Osteoblast (primary cell): ENCODE measurements at regions not wholly inside any gene's neighbourhood (a gene's known extent, or its start where the extent isn't known, plus 50 kb on each side); places are given as distances from the start of the nearest gene placed in this dataset.

Experiments
- DNase-seq: peaks from one replicate; pipeline ENCODE4 v3.0.0; 2011; ENCODE audit warnings: low spot score, mixed read lengths; ENCODE audit not compliant: insufficient read length; ENCODE audit errors: missing footprints
- H2AFZ ChIP-seq: 2 replicates; pipeline ENCODE4 v1.6.0; 2011; ENCODE audit warnings: mild to moderate bottlenecking, low read length
- H3K27ac ChIP-seq: 2 replicates; pipeline ENCODE4 v1.5.1; 2011; ENCODE audit warnings: mild to moderate bottlenecking, low read depth, low read length, moderate library complexity
- H3K27me3 ChIP-seq: 2 replicates; pipeline ENCODE4 v1.6.0; 2012; ENCODE audit warnings: mild to moderate bottlenecking, control low read depth, inconsistent platforms, low read length, moderate library complexity; ENCODE audit not compliant: insufficient read depth
- H3K36me3 ChIP-seq: 2 replicates; pipeline ENCODE4 v1.5.1; 2011; ENCODE audit warnings: mild to moderate bottlenecking, low read length, control low read depth, moderate library complexity; ENCODE audit not compliant: insufficient read depth
- H3K4me1 ChIP-seq: 2 replicates; pipeline ENCODE4 v1.5.1; 2011; ENCODE audit warnings: mild to moderate bottlenecking, low read length, control low read depth, moderate library complexity; ENCODE audit not compliant: insufficient read depth
- H3K4me2 ChIP-seq: 2 replicates; pipeline ENCODE4 v1.6.0; 2011; ENCODE audit warnings: mild to moderate bottlenecking, low read length; ENCODE audit not compliant: insufficient read depth
- H3K4me3 ChIP-seq: fragments of 200-600 bp; sonication (generic); 3 replicates; pipeline ENCODE4 v1.5.1; 2012; ENCODE audit warnings: mild to moderate bottlenecking, low read length, inconsistent platforms; ENCODE audit not compliant: insufficient read depth
- H3K79me2 ChIP-seq: 2 replicates; pipeline ENCODE4 v1.6.0; 2012; ENCODE audit warnings: mild to moderate bottlenecking, low read length, control low read depth, inconsistent platforms; ENCODE audit not compliant: insufficient read depth
- H3K9me3 ChIP-seq: 2 replicates; pipeline ENCODE4 v1.5.1; 2011; ENCODE audit warnings: low read depth, low read length, control low read depth
- H4K20me1 ChIP-seq: 2 replicates; pipeline ENCODE4 v1.6.0; 2012; ENCODE audit warnings: mild to moderate bottlenecking, low read length, control low read depth; ENCODE audit not compliant: insufficient read depth
- TF ChIP-seq, protein P1 (sequence below): IDR thresholded peaks from 2 replicates; pipeline ENCODE4 v1.5.1; 2011; ENCODE audit warnings: mild to moderate bottlenecking, low read depth, low read length, moderate library complexity; ENCODE audit errors: extremely low read depth

GRCh38 chr6:119586250-119586882 is 236.8 kb upstream of the MAN1A1 start:
- H2AFZ ChIP-seq, result no peak overlapping the region
- DNase-seq, result no peak
- no peaks in the 10 kb centered on the region for H4K20me1 ChIP-seq
- H3K4me3 ChIP-seq, result no peak overlapping the region
- H3K4me2 ChIP-seq, result no peak overlapping the region
- TF ChIP-seq, protein P1, sequence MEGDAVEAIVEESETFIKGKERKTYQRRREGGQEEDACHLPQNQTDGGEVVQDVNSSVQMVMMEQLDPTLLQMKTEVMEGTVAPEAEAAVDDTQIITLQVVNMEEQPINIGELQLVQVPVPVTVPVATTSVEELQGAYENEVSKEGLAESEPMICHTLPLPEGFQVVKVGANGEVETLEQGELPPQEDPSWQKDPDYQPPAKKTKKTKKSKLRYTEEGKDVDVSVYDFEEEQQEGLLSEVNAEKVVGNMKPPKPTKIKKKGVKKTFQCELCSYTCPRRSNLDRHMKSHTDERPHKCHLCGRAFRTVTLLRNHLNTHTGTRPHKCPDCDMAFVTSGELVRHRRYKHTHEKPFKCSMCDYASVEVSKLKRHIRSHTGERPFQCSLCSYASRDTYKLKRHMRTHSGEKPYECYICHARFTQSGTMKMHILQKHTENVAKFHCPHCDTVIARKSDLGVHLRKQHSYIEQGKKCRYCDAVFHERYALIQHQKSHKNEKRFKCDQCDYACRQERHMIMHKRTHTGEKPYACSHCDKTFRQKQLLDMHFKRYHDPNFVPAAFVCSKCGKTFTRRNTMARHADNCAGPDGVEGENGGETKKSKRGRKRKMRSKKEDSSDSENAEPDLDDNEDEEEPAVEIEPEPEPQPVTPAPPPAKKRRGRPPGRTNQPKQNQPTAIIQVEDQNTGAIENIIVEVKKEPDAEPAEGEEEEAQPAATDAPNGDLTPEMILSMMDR, result no peak
- no peaks in the 10 kb centered on the region for H3K79me2 ChIP-seq
- H3K27ac ChIP-seq, result no peak overlapping the region
- H3K4me1 ChIP-seq, result no peaks in the 10 kb centered on the region
- no peaks in the 10 kb centered on the region for H3K9me3 ChIP-seq
- H3K27me3 ChIP-seq, result no peaks in the 10 kb centered on the region
- no peaks in the 10 kb centered on the region for H3K36me3 ChIP-seq

DNA sequence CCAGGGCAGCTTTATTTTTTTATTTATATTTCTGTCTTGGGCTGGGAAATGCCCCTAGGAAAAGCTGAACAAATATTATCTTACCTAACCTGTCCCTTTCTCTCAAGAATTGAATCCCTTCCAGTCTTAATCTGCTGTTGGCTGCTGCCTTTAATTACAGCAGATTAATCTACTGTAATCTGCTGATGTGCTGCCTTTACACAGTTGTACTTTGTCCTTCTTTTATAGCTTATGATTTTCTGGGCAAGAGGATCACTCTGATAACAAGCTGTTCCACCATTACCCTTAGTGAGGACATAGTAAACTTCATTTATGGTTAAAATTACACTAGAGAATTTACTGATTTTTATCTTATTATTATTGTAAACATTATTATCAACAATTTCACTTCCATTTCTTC is 234.5 kb upstream of the MAN1A1 start:
- Histone ChIP-seq H3K4me3 (no peak overlapping the region), H3K4me2 (no peak overlapping the region), H2AFZ (no peak overlapping the region), H4K20me1 (no peaks in the 10 kb centered on the region), H3K27ac (no peak overlapping the region), H3K9me3 (no peaks in the 10 kb centered on the region), H3K79me2 (no peaks in the 10 kb centered on the region), H3K27me3 (no peaks in the 10 kb centered on the region), H3K36me3 (no peaks in the 10 kb centered on the region), H3K4me1 (no peaks in the 10 kb centered on the region)
- TF ChIP-seq, protein P1, result no peak
- DNase-seq, result no peak

- Histone ChIP-seq H3K9me3 (no peaks in the 10 kb centered on the region), H2AFZ (no peak overlapping the region), H3K27ac (no peak overlapping the region), H3K36me3 (no peaks in the 10 kb centered on the region), H3K27me3 (no peaks in the 10 kb centered on the region), H3K79me2 (no peaks in the 10 kb centered on the region), H3K4me1 (no peaks in the 10 kb centered on the region), H3K4me3 (no peak overlapping the region), H3K4me2 (no peak overlapping the region), H4K20me1 (no peaks in the 10 kb centered on the region)
- DNase-seq, result no peak
- TF ChIP-seq, protein P1, result no peak
These were observed 231.7 kb upstream of the MAN1A1 start for GRCh38 chr6:119581220-119581619.

GRCh38 chr6:119575721-119576120 is 226.2 kb upstream of the MAN1A1 start:
- H3K4me2 ChIP-seq, result peak overlapping the region; percentile 41
- H4K20me1 ChIP-seq, result no peaks in the 10 kb centered on the region
- H3K4me3 ChIP-seq, result peak overlapping the region; percentile 24
- no peaks in the 10 kb centered on the region for H3K36me3 ChIP-seq
- no peaks in the 10 kb centered on the region for H3K4me1 ChIP-seq
- no peaks in the 10 kb centered on the region for H3K9me3 ChIP-seq
- peak overlapping the region; percentile 68 for H2AFZ ChIP-seq
- peak; percentile 62 for DNase-seq
- TF ChIP-seq, protein P1, result no peak
- H3K27me3 ChIP-seq, result no peaks in the 10 kb centered on the region
- H3K27ac ChIP-seq, result peak overlapping the region; percentile 62
- no peaks in the 10 kb centered on the region for H3K79me2 ChIP-seq
